Effector CD8-positive, alpha-beta T cell (primary cell): ENCODE measurements at regions not wholly inside any gene's neighbourhood (a gene's known extent, or its start where the extent isn't known, plus 50 kb on each side); places are given as distances from the start of the nearest gene placed in this dataset.

ENCODE experiments used
- DNase-seq: peaks from one replicate; lab custom pipeline; 2025; lab: John Stamatoyannopoulos, UW

DNA sequence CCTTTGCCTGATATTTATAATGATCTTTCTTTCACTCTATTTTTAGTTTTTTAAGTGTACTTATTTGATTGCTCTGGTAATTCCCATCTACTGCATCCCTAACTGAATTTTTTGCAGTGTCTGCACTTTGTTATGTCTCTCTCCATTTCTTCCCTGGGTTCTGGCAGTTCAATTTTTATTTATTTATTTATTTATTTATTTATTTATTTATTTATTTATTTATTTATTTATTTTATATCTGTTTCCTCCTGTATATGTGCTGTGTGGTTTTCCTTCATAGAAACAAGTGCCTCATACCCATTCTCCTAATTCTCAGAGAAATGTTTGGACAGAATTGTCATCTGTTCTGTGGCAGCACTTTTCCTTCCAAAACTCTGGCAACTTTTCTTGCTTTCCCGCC, 2370.8 kb upstream of the WWC1 start:
- no peak for DNase-seq

DNA sequence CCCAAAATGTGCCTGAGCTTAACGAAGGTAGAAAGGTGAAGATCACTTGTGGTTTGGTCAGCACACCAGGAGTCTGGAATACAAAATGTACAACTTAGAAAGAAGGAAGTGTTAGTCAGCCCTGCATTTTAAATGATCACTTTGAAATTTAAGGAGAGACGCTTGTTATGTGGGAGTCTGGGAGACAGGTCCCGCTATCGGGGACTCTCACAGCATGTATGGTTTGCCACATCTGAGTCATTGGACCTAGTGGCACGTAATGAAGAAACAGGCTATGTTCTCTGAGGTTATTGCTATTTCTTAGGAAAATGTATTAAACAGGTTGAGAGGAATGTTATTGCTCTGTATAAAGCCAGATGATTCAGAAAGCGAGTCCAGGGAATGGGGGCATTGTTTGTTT, 2362.5 kb upstream of the WWC1 start:
- no peak for DNase-seq

DNA sequence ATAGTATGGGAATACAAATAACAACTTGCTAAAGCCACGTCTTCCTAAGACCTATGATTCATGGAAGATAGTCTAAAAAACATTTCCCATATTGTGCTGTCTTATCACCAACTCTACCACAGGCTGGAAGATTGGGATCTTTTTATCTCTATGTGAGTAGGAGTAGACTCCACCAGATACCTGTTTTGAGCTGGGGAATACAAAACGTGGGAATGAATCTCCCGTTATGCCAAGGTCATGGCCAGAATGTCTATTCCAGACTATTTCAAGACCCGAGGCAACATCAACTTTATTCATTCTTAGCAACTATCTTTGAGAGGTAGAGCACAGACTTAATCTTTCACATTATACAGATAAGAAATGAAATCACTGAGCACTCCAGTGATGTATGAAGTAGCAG, 2350.9 kb upstream of the WWC1 start:
- no peak for DNase-seq

DNA sequence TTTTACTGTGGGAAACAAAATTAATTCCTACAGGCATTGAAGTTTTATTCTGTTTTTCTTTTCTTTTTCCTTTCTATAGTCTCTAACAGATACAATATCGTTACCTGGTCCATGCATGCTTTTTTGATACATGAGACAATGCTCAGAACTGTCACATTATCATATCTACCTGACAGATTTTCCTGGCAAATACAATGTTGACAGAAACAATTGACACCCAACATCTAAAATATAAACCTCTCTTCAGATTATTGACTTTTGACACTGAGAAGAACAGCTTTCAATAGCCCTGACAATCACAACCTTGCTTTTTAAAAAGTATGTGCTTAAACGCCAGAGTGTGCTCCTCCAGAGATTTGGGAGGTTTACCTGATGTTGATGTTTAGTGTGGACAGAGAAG, 2334.6 kb upstream of the WWC1 start:
- no peak for DNase-seq

DNA sequence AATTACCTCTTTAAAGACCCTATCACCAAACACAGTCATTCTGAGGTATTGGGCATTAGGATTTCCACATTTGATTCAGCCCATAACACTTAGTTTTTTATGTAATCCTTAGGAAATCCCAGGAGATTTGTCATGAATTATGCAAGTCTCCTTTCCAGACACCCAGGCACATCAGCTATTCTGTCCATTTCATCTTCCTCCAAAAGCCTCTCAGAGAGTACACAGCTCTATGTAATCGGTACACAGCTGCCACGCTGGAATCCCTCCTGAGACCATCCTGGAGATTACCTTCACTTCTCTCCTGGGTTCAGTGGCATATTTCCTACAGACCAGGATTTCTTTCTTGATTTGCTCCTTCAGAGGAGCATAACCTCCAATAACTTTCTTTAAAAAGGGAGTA, 2309.8 kb upstream of the WWC1 start:
- no peak for DNase-seq

DNA sequence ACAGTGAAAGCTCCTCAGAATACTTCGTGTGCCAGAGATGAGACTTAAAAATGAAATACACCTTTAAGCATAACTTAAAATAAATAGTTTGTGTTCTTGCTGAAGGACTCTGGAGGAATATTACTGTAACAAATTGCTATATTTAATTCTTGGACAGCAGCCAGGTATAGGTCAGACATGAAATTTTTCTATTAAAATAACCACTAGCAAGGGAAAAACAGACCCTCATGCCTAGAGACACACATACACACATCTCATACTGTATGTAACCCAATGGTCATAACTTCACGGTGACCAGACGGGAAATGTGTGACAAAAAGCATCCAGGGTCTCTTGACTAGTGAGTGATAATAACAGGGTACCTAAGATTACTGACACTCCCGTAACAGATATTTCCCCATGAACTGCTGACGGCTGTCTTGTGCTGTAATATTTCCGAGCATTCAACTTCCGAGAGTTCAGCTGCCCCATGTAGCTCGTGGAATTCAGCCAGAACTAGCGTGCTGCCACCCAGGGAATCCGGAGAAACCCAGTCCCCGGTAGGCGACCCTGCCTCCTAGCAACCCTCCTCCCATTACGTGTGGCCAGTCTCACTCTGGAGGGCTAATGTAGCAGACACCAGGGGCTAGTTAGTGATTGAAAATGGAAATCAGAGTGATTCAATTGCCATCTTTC, 2295.1 kb upstream of the WWC1 start:
- no peak for DNase-seq

DNA sequence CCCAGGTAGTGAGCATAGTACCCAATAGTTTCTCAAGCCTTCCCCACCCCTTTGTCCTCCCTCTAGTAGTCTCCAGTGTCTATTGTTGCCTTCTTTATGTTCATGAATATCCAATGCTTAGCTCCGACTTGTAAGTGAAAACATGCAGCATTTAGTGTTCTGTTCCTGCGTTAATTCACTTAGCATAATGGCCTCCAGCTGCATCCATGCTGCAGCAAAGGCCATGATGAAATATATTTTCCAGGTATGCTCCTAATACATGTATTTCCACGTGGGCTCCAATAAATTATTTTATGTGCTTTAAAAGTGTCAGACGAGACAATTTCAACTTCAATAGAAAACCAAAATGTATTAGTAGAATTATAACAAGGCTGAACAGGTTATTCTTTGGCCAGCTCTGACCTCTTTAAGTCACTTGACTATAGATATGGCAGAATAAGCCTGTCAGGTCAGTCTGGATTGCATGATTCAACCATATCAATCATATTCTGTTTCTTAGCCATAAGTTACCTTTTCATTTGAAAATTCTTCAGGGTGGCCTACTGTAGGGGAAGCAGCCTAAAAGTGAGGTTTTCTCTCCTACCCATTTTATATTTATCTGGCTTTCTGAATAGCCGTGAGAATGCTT, 2291.6 kb upstream of the WWC1 start:
- no peak for DNase-seq

DNA sequence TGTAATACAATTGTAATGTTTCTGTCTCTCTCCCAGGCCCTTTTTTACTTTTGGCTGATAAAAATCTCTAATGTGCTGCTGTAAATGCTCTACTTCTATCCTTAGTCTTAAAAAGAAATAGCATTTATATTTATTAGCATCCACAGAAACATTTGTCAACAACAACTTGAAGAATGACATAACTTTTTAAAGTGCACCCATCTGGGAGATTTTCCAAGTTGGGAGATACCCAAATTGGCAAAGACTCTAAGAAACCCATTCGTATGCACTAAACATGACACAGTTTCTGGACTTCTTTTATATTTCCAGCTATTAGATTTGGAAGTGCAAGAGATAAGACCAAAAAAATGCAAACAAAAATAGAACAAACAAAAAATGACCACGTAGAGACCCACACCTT, 2287.4 kb upstream of the WWC1 start:
- no peak for DNase-seq

DNA sequence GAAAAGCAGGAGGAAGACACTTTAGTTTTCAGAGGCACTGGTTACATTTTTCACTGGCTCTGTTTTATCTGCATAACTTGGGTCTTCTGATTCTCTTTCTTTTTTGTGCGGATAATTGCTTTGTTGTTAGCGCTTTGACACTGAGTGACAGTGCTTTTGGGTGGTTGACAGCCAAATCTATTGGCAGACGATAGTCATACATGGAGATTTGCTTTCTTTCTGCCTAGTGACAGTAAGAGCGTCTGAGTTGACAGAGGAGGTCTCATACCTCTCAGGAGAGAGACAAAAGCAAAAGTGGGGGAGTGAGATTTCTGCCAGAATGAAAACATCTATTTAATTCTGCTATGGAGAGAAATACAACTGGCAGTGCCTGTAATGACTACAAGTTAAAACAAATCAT, 2278.0 kb upstream of the WWC1 start:
- no peak for DNase-seq

DNA sequence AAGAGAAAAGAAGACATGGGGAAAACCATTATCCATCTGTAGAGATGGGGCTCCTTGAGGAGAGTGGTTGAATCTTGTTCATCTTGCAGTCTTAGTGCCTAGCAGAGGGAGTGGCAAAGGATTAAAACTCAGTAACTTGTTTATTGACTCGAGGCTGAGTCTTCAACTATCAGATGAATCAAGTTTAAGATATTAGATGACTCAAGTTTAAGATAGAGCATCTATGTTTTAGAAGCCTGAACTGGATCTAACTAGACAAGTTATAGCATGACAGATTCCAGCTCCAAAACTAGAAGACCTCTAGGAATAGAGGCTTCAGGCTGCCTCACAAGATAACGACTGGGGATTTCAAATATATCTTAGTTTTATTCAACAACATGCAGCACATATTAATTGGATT, 2277.2 kb upstream of the WWC1 start:
- no peak for DNase-seq

DNA sequence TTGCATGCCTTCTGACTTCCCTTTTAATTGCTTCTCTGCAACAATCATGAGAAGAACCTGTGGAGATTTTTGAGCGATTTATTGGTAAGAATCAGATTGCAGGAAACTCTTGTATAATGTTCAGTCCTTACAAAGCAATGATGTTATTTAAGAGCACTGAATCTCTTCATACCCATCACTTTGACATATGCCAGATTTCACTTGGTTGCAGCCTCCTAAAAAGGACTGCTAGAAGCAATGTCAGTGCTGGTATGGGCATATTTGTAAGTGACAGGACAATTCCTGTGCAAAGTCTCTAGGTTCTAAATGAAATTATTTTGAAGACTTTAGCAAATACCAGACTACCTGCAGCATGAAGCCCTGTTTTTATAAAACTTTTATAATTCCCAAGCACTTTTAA, 2272.7 kb upstream of the WWC1 start:
- DNase-seq, result no peak

DNA sequence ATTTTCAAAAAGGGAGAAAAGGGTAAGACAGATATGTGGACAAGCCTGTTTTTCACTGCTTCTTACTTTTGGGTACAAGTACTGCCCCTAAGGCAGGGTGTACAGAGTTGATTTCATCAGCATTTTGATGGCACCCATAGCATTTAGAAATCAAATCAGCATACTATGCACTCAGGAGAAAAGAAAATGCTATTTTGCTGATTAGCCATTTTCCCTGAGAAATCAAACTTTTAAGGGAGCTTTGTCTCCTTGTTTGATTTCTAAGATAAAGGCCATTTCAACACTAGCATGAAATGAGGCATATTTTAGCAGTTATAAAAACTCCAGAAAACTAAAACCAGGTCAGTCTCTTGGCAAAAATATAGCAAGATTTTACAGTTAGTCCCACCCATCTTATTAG, 2269.4 kb upstream of the WWC1 start:
- no peak for DNase-seq

DNA sequence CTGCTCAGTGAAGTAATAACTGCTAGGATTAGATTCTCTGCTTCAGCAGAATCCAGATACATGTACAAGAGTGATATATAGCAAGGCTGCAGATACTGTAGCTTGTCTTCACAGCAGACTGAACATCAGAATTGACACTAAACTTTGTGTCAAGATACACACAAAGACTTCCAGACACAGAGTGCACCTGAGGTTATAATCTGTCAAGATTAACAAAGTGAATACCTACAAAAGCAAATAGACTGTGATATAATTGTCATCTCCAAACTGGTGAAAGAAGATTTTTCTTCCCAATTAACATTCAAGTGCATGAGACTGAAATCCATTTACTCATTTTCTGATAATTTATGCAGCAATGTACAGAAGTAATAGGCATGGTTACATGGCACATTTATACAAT, 2266.5 kb upstream of the WWC1 start:
- no peak for DNase-seq

DNA sequence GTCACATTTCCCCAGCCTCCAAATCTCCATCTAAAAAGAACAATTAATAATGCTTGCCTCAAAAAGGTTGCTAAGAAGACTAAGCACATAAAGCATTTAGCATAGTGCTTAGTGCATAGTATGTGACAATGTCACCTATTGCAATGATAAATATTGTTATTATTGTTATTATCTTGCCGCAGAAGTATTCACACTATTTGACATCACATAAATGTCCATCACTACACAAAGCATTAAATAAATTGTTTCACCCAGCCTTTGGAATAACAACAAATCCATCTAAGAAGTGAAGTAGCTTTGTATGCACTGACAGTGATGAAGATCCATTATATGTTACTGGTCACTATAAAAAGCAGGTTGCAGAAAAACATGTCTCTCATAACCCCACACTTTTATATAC, 2263.9 kb upstream of the WWC1 start:
- no peak for DNase-seq

DNA sequence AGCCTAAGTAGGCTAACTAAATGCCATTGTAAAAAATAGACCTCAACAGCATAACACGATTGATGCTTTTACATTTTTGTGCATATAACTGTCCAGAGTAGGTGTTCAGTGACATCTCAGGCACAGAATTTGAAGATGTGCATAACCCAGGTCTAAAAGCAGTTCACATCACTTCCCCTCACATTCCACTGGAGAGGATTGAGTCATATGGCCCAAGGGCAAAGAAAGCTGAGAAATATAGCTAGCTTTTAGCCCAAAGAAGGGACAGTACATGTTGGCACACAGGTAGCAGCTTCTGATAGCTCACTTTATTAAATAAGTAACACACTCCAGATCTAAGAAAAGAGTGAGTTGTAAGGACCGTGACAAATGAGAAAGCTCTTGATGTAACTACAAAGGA, 2259.5 kb upstream of the WWC1 start:
- DNase-seq, result no peak

DNA sequence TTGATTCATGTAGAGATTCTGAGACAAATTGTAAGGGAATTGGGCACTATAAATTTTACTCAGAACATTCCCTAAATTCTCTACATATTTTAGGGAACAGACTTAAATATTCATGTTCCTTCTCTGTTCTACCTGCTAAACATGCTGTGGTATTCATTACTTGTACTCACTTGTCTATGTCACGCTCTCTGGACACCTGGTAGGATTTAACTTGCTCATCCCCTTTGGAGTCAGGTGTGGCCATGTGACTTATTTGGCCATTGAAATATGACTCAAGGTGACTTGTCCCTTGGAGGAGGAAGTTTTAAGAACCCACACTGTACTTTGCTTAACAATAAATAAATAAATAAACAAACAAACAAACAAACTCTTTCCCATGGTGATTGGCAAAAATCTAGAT, 2258.8 kb upstream of the WWC1 start:
- no peak for DNase-seq

DNA sequence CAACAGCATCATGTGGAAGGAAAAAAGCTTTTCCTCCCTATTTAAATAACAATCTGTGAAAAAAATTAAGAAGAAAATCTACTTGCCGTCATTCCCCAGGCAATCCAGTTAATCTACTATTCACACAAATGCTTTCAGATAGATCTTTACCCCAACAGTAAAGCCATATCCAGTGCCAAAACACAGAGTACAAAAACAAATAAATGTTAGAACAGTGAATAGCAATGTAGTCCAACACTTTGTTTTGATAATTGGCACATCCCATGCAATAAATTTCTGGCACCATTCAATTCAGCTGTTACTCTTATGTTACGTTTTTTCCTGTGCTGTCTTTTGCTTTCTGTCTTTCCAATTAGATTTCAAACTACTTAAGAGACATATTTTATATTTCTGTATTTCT, 2245.5 kb upstream of the WWC1 start:
- no peak for DNase-seq

DNA sequence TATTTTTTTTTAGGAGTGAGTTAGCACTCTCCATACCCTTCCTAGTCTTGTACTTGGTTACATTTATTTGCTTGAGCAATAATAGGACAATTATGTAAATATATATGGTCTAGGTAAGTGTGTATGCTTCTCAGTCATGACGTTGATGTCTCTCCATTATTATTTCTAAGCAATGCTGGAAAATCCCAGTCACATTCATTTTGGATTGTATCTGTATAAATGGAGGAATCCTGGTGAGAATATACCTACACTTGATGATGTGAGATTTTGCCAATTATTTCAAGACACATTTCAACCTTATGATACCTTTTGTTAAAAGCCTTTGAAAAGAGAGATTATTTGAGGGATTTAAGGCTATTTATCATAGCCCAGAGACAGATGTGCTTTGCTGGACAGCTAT, 2244.5 kb upstream of the WWC1 start:
- DNase-seq, result no peak

DNA sequence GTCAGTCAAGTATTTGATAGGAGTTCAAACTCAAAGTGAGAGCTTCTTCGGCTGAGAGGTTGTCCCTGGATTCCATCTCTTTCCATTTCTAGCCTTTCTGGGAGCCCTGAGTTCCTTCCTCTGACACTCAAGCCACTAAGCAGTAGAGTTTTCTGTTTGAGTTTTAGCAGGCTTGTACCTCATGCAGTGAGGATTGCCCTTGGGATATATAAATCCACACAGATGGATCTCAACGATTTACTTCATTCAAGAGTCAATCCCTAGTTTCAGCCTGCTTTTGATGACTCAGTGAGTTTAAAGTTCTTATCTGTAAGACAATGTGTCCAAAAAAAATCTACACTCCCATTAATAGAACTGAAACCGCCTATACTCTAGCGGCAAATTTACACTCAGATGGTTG, 2240.9 kb upstream of the WWC1 start:
- no peak for DNase-seq

DNA sequence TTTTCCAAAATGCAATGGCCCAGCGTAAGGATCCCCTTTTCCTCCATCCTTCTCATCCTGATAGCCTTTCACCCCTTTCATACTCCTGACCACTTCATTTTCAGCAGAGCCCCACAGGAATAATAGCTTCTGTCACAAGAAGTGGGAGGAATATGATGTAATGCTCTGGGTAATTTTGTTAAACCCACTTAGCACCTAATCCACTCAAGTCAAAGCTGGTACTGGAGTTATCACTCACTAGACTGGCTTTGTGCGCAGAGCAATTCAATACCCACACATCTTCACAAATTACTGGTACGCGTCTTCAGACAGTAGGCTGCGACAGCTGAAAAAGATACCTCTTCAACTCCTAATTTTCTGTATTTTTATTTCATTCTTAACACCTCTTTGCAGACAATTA, 2232.8 kb upstream of the WWC1 start:
- DNase-seq, result no peak

DNA sequence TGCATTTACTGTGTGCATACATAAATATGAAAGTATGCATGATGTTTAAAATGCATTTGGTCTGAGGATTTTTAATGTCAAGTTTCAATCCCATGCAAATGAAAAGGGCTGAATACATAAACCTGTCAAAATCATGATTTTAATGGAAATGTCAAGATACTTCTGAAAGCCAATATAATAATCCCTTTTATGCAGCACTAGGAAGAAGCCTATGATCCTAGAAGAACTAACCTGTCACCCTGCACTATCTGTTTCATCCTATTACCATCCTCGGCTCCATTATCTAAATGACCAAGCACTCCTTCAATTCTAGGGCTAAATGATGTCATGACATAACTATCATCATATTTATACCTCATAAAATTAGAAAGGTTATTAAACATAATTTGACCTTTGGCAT, 2229.4 kb upstream of the WWC1 start:
- DNase-seq, result no peak

DNA sequence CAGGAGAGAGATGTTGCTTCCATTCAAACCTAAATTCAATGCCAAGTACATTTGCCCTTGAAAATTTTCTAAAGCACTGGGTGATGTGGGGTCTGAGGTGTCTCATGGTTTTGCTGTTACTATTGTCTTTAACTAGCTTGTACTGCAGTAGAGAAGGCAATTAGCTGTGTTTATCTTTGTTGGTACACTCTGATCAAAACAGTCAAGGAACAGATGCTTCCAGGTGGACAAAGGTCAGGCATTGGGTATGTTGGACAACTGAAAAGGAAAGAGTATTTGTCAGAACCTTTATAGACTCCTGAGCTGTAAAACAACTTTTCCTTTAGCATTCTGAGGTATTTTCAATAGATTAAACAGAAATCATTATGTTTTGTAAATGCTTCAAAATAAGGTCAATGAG, 2228.7 kb upstream of the WWC1 start:
- DNase-seq, result no peak

DNA sequence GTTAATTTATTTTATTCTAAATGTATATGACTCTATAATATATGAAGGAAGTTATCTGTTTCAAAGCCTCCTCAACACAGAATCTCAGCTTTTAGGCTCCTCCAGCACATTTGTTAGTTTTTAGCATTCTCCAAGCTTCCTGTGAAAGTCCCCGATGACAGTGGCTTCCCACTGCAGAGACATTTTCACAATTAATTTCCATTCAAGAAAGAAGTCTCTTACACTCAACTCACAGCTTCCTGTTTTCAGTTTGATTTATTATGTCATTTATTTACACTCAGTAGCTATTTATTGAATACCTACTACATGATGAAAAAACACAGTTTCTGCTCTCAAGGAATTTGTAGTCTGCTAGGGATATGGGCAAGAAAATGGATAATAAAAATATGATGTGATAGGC, 2228.2 kb upstream of the WWC1 start:
- no peak for DNase-seq
